BLaER1 (cell line): ENCODE measurements at regions not wholly inside any gene's neighbourhood (a gene's known extent, or its start where the extent isn't known, plus 50 kb on each side); places are given as distances from the start of the nearest gene placed in this dataset.
"Not testable (repeated sequence)": the region's sequence is repeated elsewhere in the genome, so short reads cannot be mapped to it uniquely, and the experiment has no call there.

Experiments
- H3K27ac ChIP-seq: shearing (Covaris generic); formaldehyde crosslinking; 2 replicates; pipeline ENCODE4 v1.8.1; 2022
- H3K27me3 ChIP-seq: shearing (Covaris generic); formaldehyde crosslinking; 2 replicates; pipeline ENCODE4 v1.8.1; 2022
- H3K36me3 ChIP-seq: shearing (Covaris generic); formaldehyde crosslinking; 2 replicates; pipeline ENCODE4 v1.8.1; 2022
- H3K4me1 ChIP-seq: shearing (Covaris generic); formaldehyde crosslinking; 2 replicates; pipeline ENCODE4 v1.8.1; 2022
- H3K4me2 ChIP-seq: shearing (Covaris generic); formaldehyde crosslinking; 2 replicates; pipeline ENCODE4 v1.8.1; 2022
- H3K4me3 ChIP-seq: shearing (Covaris generic); formaldehyde crosslinking; 2 replicates; pipeline ENCODE4 v1.8.1; 2022
- H3K9ac ChIP-seq: shearing (Covaris generic); formaldehyde crosslinking; 2 replicates; pipeline ENCODE4 v1.8.1; 2022
- H3K9me3 ChIP-seq: shearing (Covaris generic); formaldehyde crosslinking; 2 replicates; pipeline ENCODE4 v1.8.1; 2022
- H4K20me1 ChIP-seq: shearing (Covaris generic); formaldehyde crosslinking; 2 replicates; pipeline ENCODE4 v1.8.1; 2022
- Cebpa-rat ChIP-seq: shearing (Covaris generic); IDR thresholded peaks from 2 replicates; pipeline ENCODE4 v1.8.1; 2022

DNA sequence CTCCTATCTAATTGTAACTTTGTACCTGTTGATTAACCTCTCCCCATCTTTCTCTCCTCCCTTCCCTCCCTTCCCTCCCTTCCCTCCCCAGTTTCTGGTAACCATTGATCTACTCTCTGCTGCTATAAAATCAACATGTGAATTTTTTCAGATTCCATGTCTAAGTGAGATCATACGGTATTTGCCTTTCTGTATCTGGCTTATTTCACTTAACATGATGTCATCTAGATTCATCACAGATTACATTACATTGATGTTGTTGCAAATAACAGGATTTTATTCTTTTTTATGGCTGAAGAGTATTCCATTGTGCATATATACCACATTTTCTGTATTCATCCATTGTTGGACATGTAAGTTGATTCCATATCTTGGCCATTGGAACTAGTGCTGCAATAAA lies 68.0 kb upstream of the FBXO33 start:
- Histone ChIP-seq H3K9ac (no peak overlapping the region), H3K27ac (no peak overlapping the region), H4K20me1 (no peaks in the 10 kb centered on the region)

DNA sequence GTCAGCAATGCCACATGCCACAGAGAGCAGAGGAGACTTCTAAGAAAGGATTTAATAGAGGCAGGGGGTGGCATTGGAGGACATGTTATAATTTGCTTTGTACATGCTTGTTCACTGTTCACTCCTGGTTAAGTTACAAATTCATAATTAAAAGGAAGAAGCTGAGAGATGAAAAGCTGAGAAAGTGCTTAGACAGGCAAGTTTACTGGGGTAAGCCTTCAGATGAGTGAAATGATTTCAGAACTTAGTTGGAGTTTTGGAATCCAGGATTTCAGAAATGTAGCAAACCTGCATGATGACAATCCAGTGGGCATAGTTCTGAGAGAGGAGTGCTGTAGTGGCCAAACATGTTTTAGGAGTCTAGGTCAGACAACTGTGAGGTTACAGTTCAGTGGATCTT lies 67.3 kb upstream of the FBXO33 start:
- H3K4me1 ChIP-seq = no peaks in the 10 kb centered on the region
- peaks cover 33% of the 10 kb centered on the region for H3K9me3 ChIP-seq
- no peak overlapping the region for H3K4me2 ChIP-seq
- no peak overlapping the region for H3K27ac ChIP-seq
- TF ChIP-seq Cebpa-rat = no peak
- no peak overlapping the region for H3K9ac ChIP-seq
- H3K36me3 ChIP-seq = no peaks in the 10 kb centered on the region
- no peaks in the 10 kb centered on the region for H4K20me1 ChIP-seq
- no peaks in the 10 kb centered on the region for H3K27me3 ChIP-seq
- H3K4me3 ChIP-seq = no peak overlapping the region

More for the DNA sequence above, 68.0 kb upstream of the FBXO33 start:
- H3K9me3 ChIP-seq = peaks cover 33% of the 10 kb centered on the region
- no peak overlapping the region for H3K4me2 ChIP-seq
- TF ChIP-seq Cebpa-rat = no peak
- H3K36me3 ChIP-seq = no peaks in the 10 kb centered on the region
- H3K27me3 ChIP-seq = no peaks in the 10 kb centered on the region
- no peaks in the 10 kb centered on the region for H3K4me1 ChIP-seq
- H3K4me3 ChIP-seq = no peak overlapping the region

DNA sequence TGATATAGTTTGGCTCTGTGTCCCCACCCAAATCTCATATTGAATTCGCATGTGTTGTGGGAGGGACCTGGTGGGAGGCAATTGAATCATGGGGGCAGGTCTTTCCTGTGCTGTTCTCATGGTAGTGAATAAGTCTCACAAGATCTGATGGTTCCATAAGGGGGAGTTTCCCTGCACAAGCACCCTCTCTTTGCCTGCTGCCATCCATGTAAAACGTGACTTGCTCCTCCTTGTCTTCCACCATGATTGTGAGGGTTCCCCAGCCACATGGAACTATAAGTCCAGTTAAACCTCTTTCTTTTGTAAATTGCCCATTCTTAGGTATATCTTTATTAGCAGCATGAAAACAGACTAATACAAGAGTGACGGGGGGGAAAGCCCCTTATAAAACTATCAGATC lies 65.4 kb upstream of the FBXO33 start:
- H3K9ac ChIP-seq, H3K36me3 ChIP-seq, H3K4me3 ChIP-seq, H3K4me2 ChIP-seq, H3K4me1 ChIP-seq, H4K20me1 ChIP-seq, H3K27me3 ChIP-seq, H3K27ac ChIP-seq: not testable (repeated sequence)
- peaks cover 33% of the 10 kb centered on the region for H3K9me3 ChIP-seq

DNA sequence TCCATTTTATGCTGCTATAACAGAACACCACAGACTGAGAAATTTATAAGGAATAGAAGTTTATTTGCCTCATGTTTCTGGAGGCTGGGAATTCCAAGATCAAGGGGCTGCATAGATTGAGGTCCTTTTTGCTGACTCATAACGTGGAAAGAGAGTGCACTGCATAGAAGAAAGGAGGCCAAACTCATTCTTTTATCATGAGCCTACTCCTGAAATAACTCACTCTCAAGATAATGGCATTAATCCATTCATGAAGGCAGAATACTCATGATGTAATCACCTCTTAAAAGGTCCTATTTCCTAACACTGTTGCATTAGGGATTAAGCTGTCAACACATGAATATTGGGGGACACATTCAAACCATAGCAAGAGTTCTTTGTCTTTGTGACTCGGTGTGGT lies 60.0 kb upstream of the FBXO33 start:
- no peaks in the 10 kb centered on the region for H3K27me3 ChIP-seq
- H3K4me2 ChIP-seq = no peak overlapping the region
- TF ChIP-seq Cebpa-rat = no peak

DNA sequence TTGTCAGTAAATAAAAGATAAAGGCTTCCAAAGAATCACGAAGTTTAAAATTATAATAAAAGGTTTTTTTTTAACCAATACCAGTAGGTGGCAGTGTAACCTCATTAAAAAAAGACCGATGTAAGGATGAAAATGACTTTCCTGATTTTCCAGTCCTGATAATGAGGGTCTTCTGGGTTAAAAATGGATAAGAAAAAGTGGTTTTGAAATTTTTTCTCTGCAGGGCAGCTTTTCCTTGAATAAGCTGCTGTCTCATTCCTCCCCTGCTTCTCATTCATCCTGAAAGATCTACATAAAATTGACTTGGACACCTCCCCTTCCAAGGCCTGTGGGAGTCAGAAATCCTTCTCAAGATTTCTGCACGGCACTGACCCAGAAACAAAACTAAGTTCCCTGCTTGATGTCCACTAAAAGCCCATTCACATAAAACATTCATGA lies 58.9 kb upstream of the FBXO33 start:
- Histone ChIP-seq H3K4me2 (no peak overlapping the region), H3K9me3 (peaks cover 9% of the 10 kb centered on the region), H3K36me3 (no peaks in the 10 kb centered on the region), H3K4me3 (no peak overlapping the region), H4K20me1 (no peaks in the 10 kb centered on the region), H3K4me1 (peaks cover 5% of the 10 kb centered on the region), H3K27ac (no peak overlapping the region), H3K9ac (no peak overlapping the region), H3K27me3 (no peaks in the 10 kb centered on the region)
- no peak for TF ChIP-seq Cebpa-rat

More for the DNA sequence above, 60.0 kb upstream of the FBXO33 start:
- peaks cover 20% of the 10 kb centered on the region for H3K9me3 ChIP-seq
- no peaks in the 10 kb centered on the region for H3K36me3 ChIP-seq
- peaks cover 5% of the 10 kb centered on the region for H3K4me1 ChIP-seq
- H3K9ac ChIP-seq = no peak overlapping the region
- no peak overlapping the region for H3K4me3 ChIP-seq
- H4K20me1 ChIP-seq = no peaks in the 10 kb centered on the region
- H3K27ac ChIP-seq = no peak overlapping the region

DNA sequence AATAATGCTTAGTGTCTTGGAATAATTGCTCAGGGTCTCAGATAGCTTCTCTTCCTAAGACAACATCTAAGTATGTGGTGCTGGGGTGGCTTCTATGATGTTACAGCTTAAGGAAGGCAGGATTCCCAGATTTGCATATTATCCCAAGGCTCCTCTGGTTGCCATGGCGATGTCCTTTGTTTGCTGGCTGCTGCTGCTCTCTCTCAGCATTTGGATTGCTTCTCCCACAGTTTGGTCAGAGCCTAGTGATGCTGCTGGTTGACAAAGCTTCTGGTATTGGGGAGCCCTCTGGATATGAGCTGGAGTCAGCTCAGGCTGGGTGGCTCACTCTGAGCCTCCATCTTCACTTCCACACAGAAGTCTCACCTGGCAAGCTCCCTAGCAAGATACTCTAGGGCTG lies 56.4 kb upstream of the FBXO33 start:
- H3K36me3 ChIP-seq = no peaks in the 10 kb centered on the region
- no peaks in the 10 kb centered on the region for H3K9me3 ChIP-seq
- no peaks in the 10 kb centered on the region for H3K27me3 ChIP-seq
- no peak overlapping the region for H3K27ac ChIP-seq
- no peak overlapping the region for H3K4me2 ChIP-seq
- H3K4me3 ChIP-seq = no peak overlapping the region
- TF ChIP-seq Cebpa-rat = no peak
- H3K4me1 ChIP-seq = peaks cover 5% of the 10 kb centered on the region
- no peaks in the 10 kb centered on the region for H4K20me1 ChIP-seq
- H3K9ac ChIP-seq = no peak overlapping the region

DNA sequence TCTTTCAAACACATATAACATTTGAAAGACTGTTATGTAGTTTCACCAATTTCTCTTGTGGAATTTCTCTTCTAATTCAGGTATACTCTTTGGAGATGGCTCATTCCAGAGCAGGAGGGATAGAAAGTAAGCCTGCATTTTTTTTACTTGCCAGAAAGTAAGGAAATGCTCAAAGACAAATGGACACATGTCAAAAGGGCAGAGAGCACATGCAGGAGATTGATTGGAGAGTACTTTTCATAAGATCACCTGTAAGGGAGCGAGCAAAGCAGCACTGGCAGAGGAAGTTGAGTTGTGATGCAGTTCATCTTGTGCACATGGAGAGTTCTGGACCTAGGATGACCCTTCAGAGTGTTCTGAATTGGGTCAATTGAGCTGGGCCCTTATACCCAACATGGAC lies 51.4 kb upstream of the FBXO33 start:
- no peaks in the 10 kb centered on the region for H3K9me3 ChIP-seq
- no peak overlapping the region for H3K4me3 ChIP-seq
- H3K4me2 ChIP-seq = no peak overlapping the region
- H4K20me1 ChIP-seq = no peaks in the 10 kb centered on the region
- no peaks in the 10 kb centered on the region for H3K36me3 ChIP-seq
- no peaks in the 10 kb centered on the region for H3K27me3 ChIP-seq
- no peaks in the 10 kb centered on the region; the same call in 1 of the 2 replicates for H3K4me1 ChIP-seq
- no peak overlapping the region for H3K27ac ChIP-seq
- no peak overlapping the region for H3K9ac ChIP-seq
- no peak for TF ChIP-seq Cebpa-rat
